H1 (cell line): ENCODE measurements at regions not wholly inside any gene's neighbourhood (a gene's known extent, or its start where the extent isn't known, plus 50 kb on each side); places are given as distances from the start of the nearest gene placed in this dataset.

ENCODE experiments used
- BACH1 ChIP-seq: IDR thresholded peaks from 2 replicates; pipeline ENCODE4 v1.6.1; 2012; ENCODE audit warnings: low read length, improper control_type of control experiment
- CBX5 ChIP-seq: fragments of 300-800, 300-1000 bp; sonication (generic); IDR thresholded peaks from 2 replicates; pipeline ENCODE4 v1.7.1; 2016; ENCODE audit warnings: antibody characterized with exemption, low read length, low read depth
- EZH2 ChIP-seq: fragments of 200-600 bp; sonication (generic); IDR thresholded peaks from 2 replicates; pipeline ENCODE4 v1.7.1; 2012; ENCODE audit warnings: low read depth, mild to moderate bottlenecking, moderate library complexity, low read length, inconsistent platforms; ENCODE audit not compliant: severe bottlenecking
- POLR2A ChIP-seq, 2 experiments: IDR thresholded peaks; 1 replicate in 1 of 2; 2 replicates in 1 of 2; pipeline ENCODE4 v1.6.1; 2011; ENCODE audit warnings: low read depth in 2 of 2, low read length in 2 of 2, mild to moderate bottlenecking in 2 of 2; ENCODE audit errors: control extremely low read depth in 1 of 2
- POLR2AphosphoS5 ChIP-seq: IDR thresholded peaks from 2 replicates; pipeline ENCODE4 v1.6.1; 2011; ENCODE audit warnings: low read depth, low read length
- RFX5 ChIP-seq: IDR thresholded peaks from 2 replicates; pipeline ENCODE4 v1.6.1; 2011; ENCODE audit warnings: low read depth, low read length, improper control_type of control experiment, borderline replicate concordance
- RXRA ChIP-seq: IDR thresholded peaks from 2 replicates; pipeline ENCODE4 v1.6.1; 2011; ENCODE audit warnings: low read depth, mild to moderate bottlenecking, low read length, moderate library complexity; ENCODE audit not compliant: insufficient read depth
- SP1 ChIP-seq: IDR thresholded peaks from 2 replicates; pipeline ENCODE4 v1.6.1; 2011; ENCODE audit warnings: low read depth, low read length
- TAF1 ChIP-seq: IDR thresholded peaks from 2 replicates; pipeline ENCODE4 v1.6.1; 2011; ENCODE audit warnings: mild to moderate bottlenecking, low read depth, low read length
- TBP ChIP-seq: IDR thresholded peaks from 2 replicates; pipeline ENCODE4 v1.6.1; 2011; ENCODE audit warnings: low read depth, low read length, improper control_type of control experiment
- ZNF274 ChIP-seq: IDR thresholded peaks from 2 replicates; pipeline ENCODE4 v1.7.0; 2012; ENCODE audit warnings: low read length, borderline replicate concordance; ENCODE audit errors: extremely low read depth
- TF ChIP-seq, protein P1 (sequence below): IDR thresholded peaks from 2 replicates; pipeline ENCODE4 v1.6.1; 2011; ENCODE audit warnings: low read length, improper control_type of control experiment
- TF ChIP-seq, protein P2 (sequence below), 3 experiments: IDR thresholded peaks; 1 replicate in 2 of 3; 2 replicates in 1 of 3; pipeline versions ENCODE4 v1.5.1 to v1.6.1; 2011; ENCODE audit warnings: low read length in 3 of 3, mild to moderate bottlenecking in 3 of 3, inconsistent platforms in 2 of 3, low read depth in 1 of 3, moderate library complexity in 1 of 3; ENCODE audit not compliant: insufficient read depth in 1 of 3; ENCODE audit errors: control extremely low read depth in 1 of 3
- TF ChIP-seq, protein P3 (sequence below): IDR thresholded peaks from 2 replicates; pipeline ENCODE4 v1.6.1; 2012; ENCODE audit warnings: inconsistent platforms

GRCh38 chr2:107730898-107731297 is 95.8 kb upstream of the RGPD4 start:
- TF ChIP-seq BACH1 (no peak), POLR2A (IDR thresholded peaks at IDR 0.05; ENCODE audit: control extremely low read depth in 1 of 2, low read depth in 2 of 2, low read length in 2 of 2) (no peak), POLR2AphosphoS5 (no peak), EZH2 (no peak), RXRA (no peak), TBP (no peak), SP1 (no peak), RFX5 (no peak), ZNF274 (no peak), TAF1 (no peak), CBX5 (no peak)
- TF ChIP-seq, protein P1, sequence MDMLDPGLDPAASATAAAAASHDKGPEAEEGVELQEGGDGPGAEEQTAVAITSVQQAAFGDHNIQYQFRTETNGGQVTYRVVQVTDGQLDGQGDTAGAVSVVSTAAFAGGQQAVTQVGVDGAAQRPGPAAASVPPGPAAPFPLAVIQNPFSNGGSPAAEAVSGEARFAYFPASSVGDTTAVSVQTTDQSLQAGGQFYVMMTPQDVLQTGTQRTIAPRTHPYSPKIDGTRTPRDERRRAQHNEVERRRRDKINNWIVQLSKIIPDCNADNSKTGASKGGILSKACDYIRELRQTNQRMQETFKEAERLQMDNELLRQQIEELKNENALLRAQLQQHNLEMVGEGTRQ, result no peak
- TF ChIP-seq, protein P2, sequence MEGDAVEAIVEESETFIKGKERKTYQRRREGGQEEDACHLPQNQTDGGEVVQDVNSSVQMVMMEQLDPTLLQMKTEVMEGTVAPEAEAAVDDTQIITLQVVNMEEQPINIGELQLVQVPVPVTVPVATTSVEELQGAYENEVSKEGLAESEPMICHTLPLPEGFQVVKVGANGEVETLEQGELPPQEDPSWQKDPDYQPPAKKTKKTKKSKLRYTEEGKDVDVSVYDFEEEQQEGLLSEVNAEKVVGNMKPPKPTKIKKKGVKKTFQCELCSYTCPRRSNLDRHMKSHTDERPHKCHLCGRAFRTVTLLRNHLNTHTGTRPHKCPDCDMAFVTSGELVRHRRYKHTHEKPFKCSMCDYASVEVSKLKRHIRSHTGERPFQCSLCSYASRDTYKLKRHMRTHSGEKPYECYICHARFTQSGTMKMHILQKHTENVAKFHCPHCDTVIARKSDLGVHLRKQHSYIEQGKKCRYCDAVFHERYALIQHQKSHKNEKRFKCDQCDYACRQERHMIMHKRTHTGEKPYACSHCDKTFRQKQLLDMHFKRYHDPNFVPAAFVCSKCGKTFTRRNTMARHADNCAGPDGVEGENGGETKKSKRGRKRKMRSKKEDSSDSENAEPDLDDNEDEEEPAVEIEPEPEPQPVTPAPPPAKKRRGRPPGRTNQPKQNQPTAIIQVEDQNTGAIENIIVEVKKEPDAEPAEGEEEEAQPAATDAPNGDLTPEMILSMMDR (IDR thresholded peaks at IDR 0.05; ENCODE audit: control extremely low read depth in 1 of 3, insufficient read depth in 1 of 3, low read depth in 1 of 3, low read length in 3 of 3), result no peak
- TF ChIP-seq, protein P3, sequence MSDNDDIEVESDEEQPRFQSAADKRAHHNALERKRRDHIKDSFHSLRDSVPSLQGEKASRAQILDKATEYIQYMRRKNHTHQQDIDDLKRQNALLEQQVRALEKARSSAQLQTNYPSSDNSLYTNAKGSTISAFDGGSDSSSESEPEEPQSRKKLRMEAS, result no peak
